ENCODE measurements at regions not wholly inside any gene's neighbourhood (a gene's known extent, or its start where the extent isn't known, plus 50 kb on each side); places are given as distances from the start of the nearest gene placed in this dataset.

DNA sequence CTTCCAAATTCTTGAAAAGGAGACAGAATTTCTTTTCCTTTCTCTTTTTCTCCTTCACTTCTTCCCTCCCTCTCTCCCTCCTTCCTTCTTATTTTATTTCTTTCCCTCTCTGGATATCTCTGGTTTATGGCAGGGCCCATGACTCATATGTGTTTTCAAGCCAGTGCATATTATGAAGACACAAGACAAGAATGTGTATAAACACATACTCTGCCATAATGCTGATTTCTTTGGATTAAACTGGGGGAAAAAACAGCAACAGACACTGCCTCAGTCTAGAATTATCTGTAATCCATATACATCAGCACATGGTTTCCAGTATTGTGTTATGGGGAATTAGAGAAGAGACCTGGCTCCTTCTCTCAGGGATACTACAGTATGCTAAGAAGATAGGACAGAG is 82.8 kb upstream of the CPO start:
- no peak for FAIRE-seq
- no peak for ATAC-seq
- ChIA-PET CTCF (no interaction called here), POLR2A (no interaction called here)
- no peak for TF ChIP-seq NR3C1 (IDR thresholded peaks at IDR 0.05)
- no peak for TF ChIP-seq RNF2 (IDR thresholded peaks at IDR 0.05; ENCODE audit: borderline replicate concordance, low read depth)
- TF ChIP-seq MAFK (IDR thresholded peaks at IDR 0.05; ENCODE audit: partially characterized antibody), result no peak
- no peak for TF ChIP-seq JUNB (IDR thresholded peaks at IDR 0.05)
- TF ChIP-seq HOXA7 (CRISPR knock-in tag; IDR thresholded peaks at IDR 0.05), result no peak
- TF ChIP-seq CBX2 (IDR thresholded peaks at IDR 0.05; ENCODE audit: borderline replicate concordance, low read depth), result no peak
- no peak overlapping the region for H3K4me2 ChIP-seq
- no peaks in the 10 kb centered on the region for H3K4me1 ChIP-seq
- DNase-seq (ENCODE audit: low read depth in 1 of 2, low spot score in 1 of 2), result no peak
- no peak overlapping the region for H3K4me3 ChIP-seq
- no peak overlapping the region for H3K27ac ChIP-seq
- no peaks in the 10 kb centered on the region for H3K9me3 ChIP-seq

DNA sequence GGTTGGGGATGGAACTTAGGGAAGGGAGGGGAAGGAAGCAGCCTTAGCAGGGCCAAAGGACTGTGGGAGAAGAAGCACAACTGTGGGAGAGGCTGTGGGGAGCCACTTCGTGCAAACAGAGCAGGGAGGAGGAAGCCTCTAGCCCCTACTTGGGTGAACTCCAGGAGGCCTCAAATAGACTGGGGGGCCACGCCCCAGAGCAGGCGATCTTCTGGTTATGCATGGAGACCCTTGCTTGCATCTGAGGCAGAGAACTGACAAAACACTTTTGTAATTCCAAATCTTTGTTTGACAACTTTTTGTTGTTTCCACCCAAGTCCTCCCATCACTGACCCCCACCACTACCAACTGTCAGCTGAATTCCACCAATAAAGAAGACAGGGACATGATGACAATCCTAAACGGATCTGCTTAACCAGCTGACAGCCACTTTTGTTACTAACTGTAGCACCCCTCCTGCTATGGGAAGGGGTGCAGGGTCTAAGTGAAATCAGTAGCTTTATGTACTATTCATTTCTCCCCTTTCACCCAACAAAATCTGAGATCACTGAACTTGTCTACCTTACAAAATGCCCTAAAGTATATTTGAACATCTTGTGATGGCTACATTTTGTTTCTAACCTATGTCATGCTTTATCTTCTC is 80.5 kb upstream of the CPO start:
- Histone ChIP-seq H3K4me2 (no peak overlapping the region), H3K4me1 (no peaks in the 10 kb centered on the region), H3K27ac (no peak overlapping the region), H3K4me3 (no peak overlapping the region), H3K9me3 (no peaks in the 10 kb centered on the region)
- ATAC-seq (no peak), FAIRE-seq (no peak), DNase-seq (ENCODE audit: low read depth in 1 of 2, low spot score in 1 of 2) (no peak)
- ChIA-PET CTCF (no interaction called here), POLR2A (no interaction called here)
- TF ChIP-seq, protein P1, sequence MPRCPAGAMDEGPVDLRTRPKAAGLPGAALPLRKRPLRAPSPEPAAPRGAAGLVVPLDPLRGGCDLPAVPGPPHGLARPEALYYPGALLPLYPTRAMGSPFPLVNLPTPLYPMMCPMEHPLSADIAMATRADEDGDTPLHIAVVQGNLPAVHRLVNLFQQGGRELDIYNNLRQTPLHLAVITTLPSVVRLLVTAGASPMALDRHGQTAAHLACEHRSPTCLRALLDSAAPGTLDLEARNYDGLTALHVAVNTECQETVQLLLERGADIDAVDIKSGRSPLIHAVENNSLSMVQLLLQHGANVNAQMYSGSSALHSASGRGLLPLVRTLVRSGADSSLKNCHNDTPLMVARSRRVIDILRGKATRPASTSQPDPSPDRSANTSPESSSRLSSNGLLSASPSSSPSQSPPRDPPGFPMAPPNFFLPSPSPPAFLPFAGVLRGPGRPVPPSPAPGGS (IDR thresholded peaks at IDR 0.05), result no peak
- TF ChIP-seq KDM5A (IDR thresholded peaks at IDR 0.05) (no peak), HMGXB4 (CRISPR knock-in tag; IDR thresholded peaks at IDR 0.05; ENCODE audit: borderline replicate concordance) (no peak), NFE2L2 (conservative IDR thresholded peaks at IDR 0.05; ENCODE audit: low read length) (no peak), JUNB (IDR thresholded peaks at IDR 0.05) (no peak)
- WGBS (ENCODE audit: missing lambda C conversion rate), result 53% methylated on average over 4 of the region's 4 CpGs

- DNase-seq (ENCODE audit: low read depth in 1 of 2, low spot score in 1 of 2) (no peak), FAIRE-seq (no peak), ATAC-seq (no peak)
- H3K27ac ChIP-seq, result no peak overlapping the region
- no peaks in the 10 kb centered on the region for H3K9me3 ChIP-seq
- H3K4me3 ChIP-seq, result no peak overlapping the region
- ChIA-PET CTCF (no interaction called here), POLR2A (no interaction called here)
- 74% methylated on average over 5 of the region's 5 CpGs for WGBS (ENCODE audit: missing lambda C conversion rate)
- H3K4me2 ChIP-seq, result no peak overlapping the region
- TF ChIP-seq ZFP36 (IDR thresholded peaks at IDR 0.05; ENCODE audit: borderline replicate concordance, partially characterized antibody) (no peak), NFE2L2 (conservative IDR thresholded peaks at IDR 0.05; ENCODE audit: low read length) (no peak), HMGXB4 (CRISPR knock-in tag; IDR thresholded peaks at IDR 0.05; ENCODE audit: borderline replicate concordance) (no peak), EHMT2 (IDR thresholded peaks at IDR 0.05; ENCODE audit: low read depth) (no peak), TFCP2L1 (CRISPR knock-in tag; IDR thresholded peaks at IDR 0.05) (no peak), CBX8 (IDR thresholded peaks at IDR 0.05) (no peak)
- TF ChIP-seq, protein P2, sequence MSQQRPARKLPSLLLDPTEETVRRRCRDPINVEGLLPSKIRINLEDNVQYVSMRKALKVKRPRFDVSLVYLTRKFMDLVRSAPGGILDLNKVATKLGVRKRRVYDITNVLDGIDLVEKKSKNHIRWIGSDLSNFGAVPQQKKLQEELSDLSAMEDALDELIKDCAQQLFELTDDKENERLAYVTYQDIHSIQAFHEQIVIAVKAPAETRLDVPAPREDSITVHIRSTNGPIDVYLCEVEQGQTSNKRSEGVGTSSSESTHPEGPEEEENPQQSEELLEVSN (IDR thresholded peaks at IDR 0.05; ENCODE audit: borderline replicate concordance, low read depth), result no peak
- TF ChIP-seq, protein P3, sequence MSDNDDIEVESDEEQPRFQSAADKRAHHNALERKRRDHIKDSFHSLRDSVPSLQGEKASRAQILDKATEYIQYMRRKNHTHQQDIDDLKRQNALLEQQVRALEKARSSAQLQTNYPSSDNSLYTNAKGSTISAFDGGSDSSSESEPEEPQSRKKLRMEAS (IDR thresholded peaks at IDR 0.05), result no peak
- no peaks in the 10 kb centered on the region for H3K4me1 ChIP-seq
These were observed 80.0 kb upstream of the CPO start for GRCh38 chr2:206859330-206859739.
